ACHN (cell line): ENCODE measurements at regions not wholly inside any gene's neighbourhood (a gene's known extent, or its start where the extent isn't known, plus 50 kb on each side); places are given as distances from the start of the nearest gene placed in this dataset.

Source experiments
- DNase-seq: peaks from one replicate; pipeline ENCODE4 v3.0.0-alpha.2; 2015
- in situ Hi-C: cut with HindIII; loops from 2 replicates; pipeline ENCODE4 v1.10.0; 2017; ENCODE audit warnings: low sequenced_read_pairs, low pct_ligation_motif_present, low pct_unique_long_range_greater_than_20kb

GRCh38 chr20:1707588-1708449 is 50.2 kb upstream of the SIRPG start:
- in situ Hi-C loops: no loop called here
- DNase-seq: no peak
